Choroid plexus epithelial cell (primary cell): ENCODE measurements at regions not wholly inside any gene's neighbourhood (a gene's known extent, or its start where the extent isn't known, plus 50 kb on each side); places are given as distances from the start of the nearest gene placed in this dataset.

ENCODE experiments used
- DNase-seq: peaks from one replicate; pipeline ENCODE4 v3.0.0-alpha.2; 2010; ENCODE audit warnings: low read depth
- H3K4me3 ChIP-seq: 2 replicates; pipeline ENCODE4 v1.5.1; 2011; ENCODE audit warnings: low read depth, mild to moderate bottlenecking, control low read depth, low read length, moderate library complexity
- CTCF ChIP-seq: conservative IDR thresholded peaks from 2 replicates; pipeline ENCODE4 v1.5.1; 2011; ENCODE audit warnings: low read depth, mild to moderate bottlenecking, control low read depth, inconsistent platforms, low read length, moderate library complexity

GRCh38 chr16:86133377-86133776 lies 234.4 kb downstream of the IRF8 start:
- no peak overlapping the region for H3K4me3 ChIP-seq
- DNase-seq: no peak
- no peak for TF ChIP-seq CTCF

- H3K4me3 ChIP-seq: no peak overlapping the region
- no peak for TF ChIP-seq CTCF
- DNase-seq: no peak
Observed at GRCh38 chr16:86133847-86134375, 234.9 kb downstream of the IRF8 start.

GRCh38 chr16:86134802-86135461 lies 236.0 kb downstream of the IRF8 start:
- DNase-seq: peak; percentile 30
- H3K4me3 ChIP-seq: no peak overlapping the region
- no peak for TF ChIP-seq CTCF

GRCh38 chr16:86137359-86137758 lies 238.4 kb downstream of the IRF8 start:
- no peak for TF ChIP-seq CTCF
- no peak overlapping the region for H3K4me3 ChIP-seq

GRCh38 chr16:86138121-86139085 lies 239.4 kb downstream of the IRF8 start:
- TF ChIP-seq CTCF: no peak
- no peak overlapping the region for H3K4me3 ChIP-seq
- DNase-seq: no peak

More at GRCh38 chr16:86137359-86137758, 238.4 kb downstream of the IRF8 start:
- DNase-seq: no peak

GRCh38 chr16:86142801-86143236 lies 243.9 kb downstream of the IRF8 start:
- no peak overlapping the region for H3K4me3 ChIP-seq
- DNase-seq: no peak
- no peak for TF ChIP-seq CTCF
